ENCODE measurements at regions not wholly inside any gene's neighbourhood (a gene's known extent, or its start where the extent isn't known, plus 50 kb on each side); places are given as distances from the start of the nearest gene placed in this dataset.

GRCh38 chr17:79159471-79159870 is 84.8 kb downstream of the ENGASE start:
- no peak overlapping the region for H3K14ac ChIP-seq (ENCODE audit: insufficient read depth, low read length)
- no peak overlapping the region for H3K4ac ChIP-seq (ENCODE audit: low read depth, low read length)
- H3K4me2 ChIP-seq (ENCODE audit: insufficient read depth, insufficient read length, low read length), result no peak overlapping the region
- H3K4me1 ChIP-seq (ENCODE audit: insufficient read depth, low read length), result no peaks in the 10 kb centered on the region
- Mint-ChIP-seq H3K27ac (no peak overlapping the region), H3K9me3 (no peaks in the 10 kb centered on the region), H3K36me3 (ENCODE audit: insufficient read depth in 1 of 3, low read depth in 3 of 3) (no peaks in the 10 kb centered on the region), H3K4me3 (no peak overlapping the region), H3K27me3 (ENCODE audit: low read depth) (peaks cover 2% of the 10 kb centered on the region; the same call in 1 of the 2 replicates), H3K4me1 (peaks cover 8 to 19% of the 10 kb centered on the region in 2 experiments)
- H4K20me1 ChIP-seq (ENCODE audit: control insufficient read depth, insufficient read depth, insufficient read length), result no peaks in the 10 kb centered on the region
- H4K8ac ChIP-seq (replicated peaks; ENCODE audit: insufficient read length, low read depth, low read length), result no peak overlapping the region
- H3K23me2 ChIP-seq (ENCODE audit: insufficient read length, low read depth, low read length, poor library complexity, severe bottlenecking), result no peaks in the 10 kb centered on the region
- no peak overlapping the region for H2AK5ac ChIP-seq (ENCODE audit: insufficient read length, low read length)
- no peaks in the 10 kb centered on the region for H3K79me2 ChIP-seq (ENCODE audit: insufficient read depth, low read length)
- no peaks in the 10 kb centered on the region for H3K79me1 ChIP-seq (ENCODE audit: insufficient read depth, low read depth, low read length, poor library complexity, severe bottlenecking)
- H2BK120ac ChIP-seq (ENCODE audit: low read depth, low read length, poor library complexity, severe bottlenecking), result no peak overlapping the region
- H3K9me3 ChIP-seq (ENCODE audit: control insufficient read depth, low read depth, low read length), result no peaks in the 10 kb centered on the region
- H2BK15ac ChIP-seq (ENCODE audit: low read depth, low read length), result no peak overlapping the region
- H3K27ac ChIP-seq (ENCODE audit: insufficient read length, low read depth, low read length), result no peak overlapping the region
- no peak overlapping the region for H2AFZ ChIP-seq (ENCODE audit: low read length)
- H2BK5ac ChIP-seq (ENCODE audit: insufficient read length, low read length), result no peak overlapping the region
- H3T11ph ChIP-seq (ENCODE audit: low read length), result no peak overlapping the region
- no peak overlapping the region for H2BK12ac ChIP-seq (ENCODE audit: insufficient read length, low read depth, low read length)
- H3K27me3 ChIP-seq (ENCODE audit: insufficient read depth, low read length), result no peaks in the 10 kb centered on the region
- no CpG with 5 or more reads among the region's 6 CpGs for WGBS (ENCODE audit: extremely low coverage, insufficient read length, low lambda C conversion rate)
- H2BK20ac ChIP-seq (ENCODE audit: low read depth, low read length, poor library complexity, severe bottlenecking), result no peak overlapping the region
- no peak overlapping the region for H3K18ac ChIP-seq (ENCODE audit: insufficient read length, low read depth, low read length)
- no peak overlapping the region for H3K56ac ChIP-seq (ENCODE audit: insufficient read length, low read depth, low read length)
- TF ChIP-seq, protein P1, sequence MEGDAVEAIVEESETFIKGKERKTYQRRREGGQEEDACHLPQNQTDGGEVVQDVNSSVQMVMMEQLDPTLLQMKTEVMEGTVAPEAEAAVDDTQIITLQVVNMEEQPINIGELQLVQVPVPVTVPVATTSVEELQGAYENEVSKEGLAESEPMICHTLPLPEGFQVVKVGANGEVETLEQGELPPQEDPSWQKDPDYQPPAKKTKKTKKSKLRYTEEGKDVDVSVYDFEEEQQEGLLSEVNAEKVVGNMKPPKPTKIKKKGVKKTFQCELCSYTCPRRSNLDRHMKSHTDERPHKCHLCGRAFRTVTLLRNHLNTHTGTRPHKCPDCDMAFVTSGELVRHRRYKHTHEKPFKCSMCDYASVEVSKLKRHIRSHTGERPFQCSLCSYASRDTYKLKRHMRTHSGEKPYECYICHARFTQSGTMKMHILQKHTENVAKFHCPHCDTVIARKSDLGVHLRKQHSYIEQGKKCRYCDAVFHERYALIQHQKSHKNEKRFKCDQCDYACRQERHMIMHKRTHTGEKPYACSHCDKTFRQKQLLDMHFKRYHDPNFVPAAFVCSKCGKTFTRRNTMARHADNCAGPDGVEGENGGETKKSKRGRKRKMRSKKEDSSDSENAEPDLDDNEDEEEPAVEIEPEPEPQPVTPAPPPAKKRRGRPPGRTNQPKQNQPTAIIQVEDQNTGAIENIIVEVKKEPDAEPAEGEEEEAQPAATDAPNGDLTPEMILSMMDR (conservative IDR thresholded peaks at IDR 0.05), result no peak
- H3K9ac ChIP-seq (ENCODE audit: extremely low read depth, insufficient read length, low read length), result no peak overlapping the region
- H4K91ac ChIP-seq (ENCODE audit: insufficient read length, low read depth, low read length), result no peak overlapping the region
- peak overlapping the region; percentile 18 for H3K23ac ChIP-seq (ENCODE audit: insufficient read length, low read depth, low read length)
- H4K5ac ChIP-seq (ENCODE audit: insufficient read length, low read depth, low read length), result no peak overlapping the region
- no peak for DNase-seq

Data from H9 (cell line).